Sciatic nerve (tissue), 2 donors: ENCODE measurements at regions not wholly inside any gene's neighbourhood (a gene's known extent, or its start where the extent isn't known, plus 50 kb on each side); places are given as distances from the start of the nearest gene placed in this dataset.

Source experiments
- ATAC-seq: fragments of 200-7000 bp; cut with Tn5 transposase; one replicate; pipeline ENCODE4 v1.9.1; 2020; ENCODE audit warnings: mild to moderate bottlenecking, moderate library complexity
- DNase-seq: peaks from one replicate; pipeline ENCODE4 v3.0.0-alpha.2; 2020; ENCODE audit warnings: low spot score
- intact Hi-C: fragments of 100-400 bp; cut with DNase I; formaldehyde crosslinking; loops from one replicate; pipeline ENCODE4 v1.14.2; 2022
- donor health status: DM: no; HTN: no; CAD: no.
- donor health status: DM: no; HTN: no; CAD: no.

DNA sequence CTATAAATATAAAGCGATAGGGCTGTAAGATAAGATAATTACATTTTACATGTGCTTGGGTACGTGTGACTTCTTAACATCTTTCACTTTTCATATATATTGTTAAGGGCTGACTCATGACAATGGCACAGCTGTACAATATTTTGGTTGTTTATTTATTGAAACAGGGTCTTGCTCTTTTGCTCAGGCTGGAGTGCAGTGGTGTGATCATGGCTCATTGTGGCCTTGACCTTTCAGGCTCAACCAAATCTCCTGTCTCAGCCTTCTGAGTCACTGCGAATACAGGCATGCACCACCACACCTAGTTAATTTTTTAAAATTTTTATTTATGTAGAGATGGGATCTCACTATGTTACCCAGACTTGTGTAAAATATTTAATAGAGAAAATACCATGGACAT, 2532.4 kb upstream of the PCDH20 start:
- DNase-seq (no peak), ATAC-seq (no peak)
- intact Hi-C loops = no loop called here

DNA sequence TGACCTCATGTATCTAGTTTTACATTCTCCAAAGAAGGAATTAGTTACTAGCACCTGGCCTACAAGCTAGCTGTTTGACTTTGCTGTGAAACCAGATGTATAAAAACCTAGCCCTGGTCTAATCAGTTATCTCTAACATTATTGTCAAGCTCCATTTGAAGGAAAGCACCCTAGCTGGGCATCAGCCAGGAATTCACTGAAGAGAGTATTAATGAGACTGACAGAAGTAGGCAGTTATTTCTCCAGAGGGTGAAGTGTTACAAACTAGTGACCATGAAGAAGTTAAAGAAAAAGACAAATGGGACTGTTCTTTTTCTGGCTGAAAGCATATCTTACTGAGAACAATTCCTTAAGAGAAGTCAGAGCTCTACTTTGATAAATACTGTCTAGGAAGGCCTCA, 2529.3 kb upstream of the PCDH20 start:
- intact Hi-C loops = no loop called here
- DNase-seq = no peak
- ATAC-seq = no peak

DNA sequence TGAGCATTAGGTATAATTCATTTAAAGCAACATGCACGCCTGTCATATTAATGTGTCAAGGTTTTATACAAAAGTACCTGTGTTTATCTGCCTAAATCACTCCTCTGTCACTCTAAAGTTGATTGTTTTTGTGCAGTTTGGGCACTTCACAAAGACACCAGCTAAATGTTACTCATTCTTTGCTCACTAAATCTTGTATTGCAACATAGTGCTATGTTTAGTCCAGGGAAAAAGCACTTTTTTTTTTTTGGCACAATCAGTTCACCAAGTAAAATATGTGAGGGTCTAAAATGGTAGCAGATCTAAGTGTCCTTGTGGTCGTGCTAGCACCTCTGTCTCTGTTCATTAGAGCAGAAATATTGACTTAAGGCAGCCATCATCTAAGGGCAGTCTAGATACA, 2526.7 kb upstream of the PCDH20 start:
- no peak for ATAC-seq
- no peak for DNase-seq
- intact Hi-C loops = no loop called here

DNA sequence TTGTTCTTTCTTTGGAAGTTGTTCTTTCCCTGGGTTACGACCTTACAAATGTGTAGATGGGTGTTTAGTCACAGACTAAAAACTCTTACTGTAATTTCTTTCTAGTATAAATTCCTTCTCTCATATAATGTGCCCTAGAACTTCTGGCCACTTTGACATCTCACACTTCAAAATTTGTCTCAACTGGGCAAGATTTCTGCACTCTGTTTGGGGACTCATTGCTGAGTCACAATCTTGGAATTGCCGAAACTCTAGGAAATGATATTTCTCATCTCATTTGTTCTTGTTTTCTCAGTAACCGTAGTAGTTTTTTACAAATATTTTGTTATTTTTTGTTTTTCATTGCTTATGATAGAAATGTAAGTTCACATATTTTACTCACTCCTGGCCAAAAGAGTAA, 2523.2 kb upstream of the PCDH20 start:
- no peak for ATAC-seq
- intact Hi-C loops = no loop called here
- DNase-seq = no peak

DNA sequence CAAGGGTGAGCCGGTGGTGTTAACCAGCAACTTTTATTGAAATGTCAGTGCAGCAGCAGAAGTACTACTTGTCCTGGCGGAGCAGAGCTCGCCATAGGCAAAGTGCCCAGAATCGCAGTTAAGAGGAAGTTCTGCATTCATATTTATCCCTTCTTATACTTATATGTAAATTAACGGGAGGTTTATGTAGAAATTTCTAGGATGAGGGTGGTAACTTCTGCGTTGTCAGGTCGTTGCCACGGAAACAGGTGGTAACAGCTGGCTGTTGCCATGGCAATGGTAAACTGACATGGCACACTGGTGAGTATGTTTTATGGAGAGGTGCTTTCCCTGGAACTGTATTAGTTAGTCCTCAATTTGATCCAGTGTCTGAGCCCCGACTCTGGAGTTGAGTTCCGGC, 2494.9 kb upstream of the PCDH20 start:
- intact Hi-C loops = no loop called here
- no peak for DNase-seq
- ATAC-seq = no peak

DNA sequence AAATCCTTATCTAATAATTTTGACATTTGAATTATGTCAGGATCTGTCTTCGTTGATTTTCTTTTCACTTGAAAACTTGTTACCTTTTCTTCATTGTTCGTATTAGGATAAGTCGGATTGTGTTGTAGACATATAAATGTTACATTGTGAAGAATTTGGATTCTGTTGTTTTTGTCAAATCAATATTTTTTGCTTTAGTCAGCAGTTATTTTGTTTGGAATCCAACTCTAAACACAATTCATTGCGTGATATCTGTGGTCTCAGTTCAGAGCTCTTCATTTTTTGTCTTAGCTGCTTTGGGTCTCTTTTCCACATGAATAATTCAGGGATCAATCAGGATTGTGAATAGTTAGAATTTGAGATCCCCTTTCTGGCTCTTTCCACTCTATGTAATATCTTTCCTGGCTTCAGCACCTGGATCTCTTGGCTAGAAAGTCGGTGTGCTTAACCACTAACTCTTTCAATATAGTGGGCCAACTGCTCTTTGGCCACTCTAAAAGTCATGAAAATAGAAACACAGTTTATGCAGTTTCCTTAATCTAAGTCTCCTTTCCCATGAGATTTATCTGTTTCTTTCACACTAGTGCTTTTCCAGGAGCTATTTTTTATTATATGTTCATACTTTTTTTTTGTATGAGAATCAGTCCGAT, 2494.2 kb upstream of the PCDH20 start:
- ATAC-seq (no peak), DNase-seq (no peak)
- intact Hi-C loops = no loop called here

DNA sequence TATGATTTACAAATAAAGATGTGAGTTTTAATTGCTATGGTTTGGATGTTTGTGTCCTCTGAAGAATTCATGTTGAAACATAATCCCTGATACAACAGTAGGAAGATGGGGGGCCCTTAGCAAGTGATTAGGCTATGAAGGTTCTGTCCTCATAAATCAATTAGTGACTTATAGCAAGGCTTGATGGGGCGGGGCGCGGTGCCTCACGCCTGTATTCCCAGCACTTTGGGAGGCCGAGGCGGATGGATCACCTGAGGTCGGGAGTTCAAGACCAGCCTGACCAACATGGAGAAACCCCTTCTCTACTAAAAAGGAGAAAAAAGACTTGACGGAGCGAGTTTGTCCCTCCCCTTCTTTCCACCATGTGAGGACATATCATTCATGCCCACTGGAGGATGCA, 2486.5 kb upstream of the PCDH20 start:
- no peak for DNase-seq
- intact Hi-C loops = no loop called here

DNA sequence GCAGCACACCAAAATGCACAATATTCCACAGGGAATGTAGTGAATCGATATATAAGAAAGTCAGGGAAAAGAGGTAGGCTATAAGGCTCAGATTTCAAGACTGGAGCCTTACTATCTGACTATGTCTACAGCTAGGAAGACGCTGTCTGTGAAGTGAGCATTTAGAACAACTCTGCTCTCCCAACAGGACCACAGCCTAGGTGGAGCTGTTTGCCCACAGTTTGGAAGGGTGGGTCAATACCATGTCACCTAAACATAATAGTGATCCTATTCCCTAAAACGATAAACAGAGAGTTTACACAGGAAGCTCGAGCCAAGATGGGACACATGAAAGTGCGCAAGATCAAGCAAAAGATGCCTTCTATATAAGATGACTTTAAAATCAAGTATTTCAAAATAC, 2486.0 kb upstream of the PCDH20 start:
- ATAC-seq = no peak
- no peak for DNase-seq
- intact Hi-C loops = no loop called here

More for the DNA sequence above, 2486.5 kb upstream of the PCDH20 start:
- ATAC-seq = no peak

DNA sequence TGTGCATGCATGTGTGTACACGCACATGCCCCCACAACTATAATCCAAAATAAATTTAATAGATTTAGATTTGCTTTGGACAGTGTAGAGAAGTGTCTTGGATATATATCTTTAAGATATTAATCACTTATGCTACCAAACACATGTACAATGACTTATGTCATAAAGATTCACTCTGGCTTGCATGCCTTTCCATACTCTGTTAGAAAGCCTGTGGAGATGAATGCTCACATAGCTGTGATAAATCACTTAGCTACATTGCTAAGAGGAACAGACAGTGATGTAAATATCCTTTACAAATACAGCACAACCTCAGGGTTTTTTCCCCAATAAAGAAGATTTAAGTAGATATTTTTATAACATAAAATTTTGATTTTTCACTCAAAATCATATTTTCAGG, 2484.8 kb upstream of the PCDH20 start:
- ATAC-seq (no peak), DNase-seq (no peak)
- intact Hi-C loops = no loop called here

DNA sequence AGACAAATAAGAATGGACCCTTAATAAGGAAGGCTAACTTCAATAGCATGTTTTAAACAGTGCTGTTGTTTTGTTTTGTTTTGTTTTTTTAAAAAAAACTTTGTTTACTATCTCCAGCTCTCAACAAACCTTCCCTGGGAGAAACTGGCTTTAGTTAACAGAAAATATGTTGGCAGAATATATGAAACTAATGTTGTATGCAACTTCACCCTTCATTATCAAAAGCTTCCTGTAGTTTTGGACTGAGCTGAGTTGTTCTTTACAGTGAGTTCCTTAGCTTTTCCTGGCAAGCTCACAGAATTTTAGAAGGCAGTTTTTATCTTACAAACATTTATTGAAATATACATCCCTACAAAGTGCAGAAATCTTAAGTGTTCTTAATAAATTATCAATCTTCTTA, 2480.7 kb upstream of the PCDH20 start:
- no peak for ATAC-seq
- no peak for DNase-seq
- intact Hi-C loops = no loop called here

DNA sequence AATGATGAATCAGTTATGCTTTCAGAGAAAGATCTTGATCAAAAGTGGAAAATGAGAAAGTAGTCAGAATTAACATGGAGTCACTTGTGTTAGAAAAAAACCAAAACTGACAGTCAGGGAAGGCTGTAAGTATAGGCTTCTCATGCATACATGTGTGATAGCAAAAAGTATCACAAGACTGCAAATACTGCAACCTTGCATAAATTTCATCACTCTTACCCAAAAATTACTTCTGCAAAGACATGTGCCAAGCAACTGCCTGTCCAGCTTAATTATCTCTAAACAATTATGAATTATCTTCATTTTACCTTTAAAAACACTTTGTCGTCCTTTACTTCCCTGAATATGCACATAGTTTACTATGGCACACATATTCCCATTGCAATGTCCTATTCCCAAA, 2466.4 kb upstream of the PCDH20 start:
- intact Hi-C loops = no loop called here
- ATAC-seq (no peak), DNase-seq (no peak)

DNA sequence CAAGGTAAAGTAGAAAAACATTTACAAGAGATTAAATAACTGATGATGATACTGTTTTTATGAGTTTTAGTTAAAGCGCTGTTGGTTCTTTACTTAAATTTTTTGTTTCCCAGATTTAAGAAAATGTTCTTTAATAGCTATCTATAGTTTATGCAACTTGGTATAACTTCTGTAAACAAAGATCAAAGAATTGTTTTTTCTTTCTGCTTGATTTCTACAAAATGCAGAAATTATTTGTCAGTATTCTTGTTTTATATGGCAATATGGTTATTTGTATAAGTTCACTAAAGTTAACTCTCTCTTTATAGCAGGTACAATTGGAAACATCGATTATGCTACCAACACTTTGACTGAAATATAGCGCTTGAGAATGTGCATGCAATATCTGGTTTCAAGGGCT, 2465.1 kb upstream of the PCDH20 start:
- DNase-seq (no peak), ATAC-seq (no peak)
- intact Hi-C loops = no loop called here

DNA sequence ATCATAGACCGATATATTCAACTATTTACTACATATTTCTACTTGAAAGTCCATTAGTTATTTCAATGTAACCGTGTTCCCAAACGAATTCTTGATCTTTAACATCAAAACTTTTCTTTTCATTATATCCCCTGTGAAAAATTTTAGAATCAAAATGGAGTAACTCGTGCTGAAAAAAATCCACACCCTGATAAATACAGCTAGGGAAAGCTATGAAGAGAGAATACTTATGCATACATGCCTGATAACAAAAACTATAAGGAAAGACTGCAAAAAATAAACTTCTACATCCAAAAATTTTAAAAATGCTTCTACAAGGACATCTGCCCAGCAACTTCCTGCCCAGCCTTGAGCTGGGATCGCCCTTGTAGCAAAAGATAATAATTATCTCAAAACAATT, 2458.3 kb upstream of the PCDH20 start:
- DNase-seq (no peak), ATAC-seq (no peak)
- intact Hi-C loops = no loop called here

DNA sequence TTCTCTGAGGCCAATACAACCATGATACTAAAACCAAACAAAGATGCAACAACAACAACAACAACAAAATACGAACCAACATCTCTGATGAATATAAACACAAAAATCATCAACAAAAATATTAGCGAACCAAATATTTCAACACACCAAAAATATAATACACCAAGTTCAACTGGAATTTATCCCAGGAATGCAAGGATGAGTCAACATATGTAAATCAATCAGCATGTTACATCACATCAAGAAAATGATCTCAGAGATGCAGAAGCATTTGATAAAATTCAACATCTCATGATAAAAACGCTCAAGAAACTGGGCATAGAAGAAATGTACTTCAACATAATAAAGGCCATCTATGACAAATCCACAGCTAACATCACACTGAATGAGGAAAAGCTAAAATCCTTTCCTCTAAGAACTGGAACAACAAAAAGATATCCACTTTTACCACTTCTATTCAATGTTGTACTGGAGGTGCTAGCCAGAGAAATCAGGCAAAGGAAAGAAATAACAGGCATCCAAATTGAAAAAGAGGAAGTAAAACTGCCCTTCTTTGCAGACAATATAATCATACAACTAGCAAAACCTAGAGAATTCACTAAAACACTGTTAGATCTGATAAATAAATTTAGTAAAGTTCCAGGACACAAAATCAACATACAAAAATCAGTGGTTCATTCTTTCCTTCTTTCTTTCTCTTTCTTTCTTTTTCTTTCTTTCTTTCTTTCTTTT, 2448.7 kb upstream of the PCDH20 start:
- ATAC-seq (no peak), DNase-seq (no peak)
- intact Hi-C loops = no loop called here

DNA sequence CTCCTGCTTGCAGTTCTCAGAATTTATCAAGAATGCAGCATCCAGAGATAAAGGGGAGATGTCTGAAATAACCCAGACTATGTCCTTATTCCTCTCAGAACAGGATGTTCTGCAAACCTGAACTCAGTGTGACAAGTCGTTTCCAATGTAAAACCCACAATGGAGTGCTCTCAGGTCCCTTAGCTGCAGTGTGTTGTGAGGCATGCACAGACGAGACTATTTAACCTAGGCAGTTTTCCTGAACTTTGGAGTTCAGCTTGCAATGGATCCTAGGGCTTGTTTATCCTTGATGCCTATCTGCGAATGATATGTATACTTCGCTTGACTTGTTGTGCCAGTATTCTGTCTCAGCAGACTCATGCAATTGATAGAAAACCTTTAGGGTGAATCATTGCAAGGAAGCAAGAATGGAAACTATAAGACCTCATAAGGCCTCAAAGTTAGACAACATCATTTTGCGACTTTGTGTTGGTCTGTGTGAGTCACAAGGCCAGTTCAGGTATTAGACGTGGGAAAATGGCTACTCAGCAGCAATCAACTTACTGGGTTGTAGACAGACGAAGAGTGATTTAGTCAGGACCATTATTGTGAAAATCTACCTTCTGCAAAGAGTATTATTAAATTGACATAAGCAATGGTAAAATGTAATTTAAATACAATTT, 2439.9 kb upstream of the PCDH20 start:
- DNase-seq (no peak), ATAC-seq (no peak)
- intact Hi-C loops = no loop called here

DNA sequence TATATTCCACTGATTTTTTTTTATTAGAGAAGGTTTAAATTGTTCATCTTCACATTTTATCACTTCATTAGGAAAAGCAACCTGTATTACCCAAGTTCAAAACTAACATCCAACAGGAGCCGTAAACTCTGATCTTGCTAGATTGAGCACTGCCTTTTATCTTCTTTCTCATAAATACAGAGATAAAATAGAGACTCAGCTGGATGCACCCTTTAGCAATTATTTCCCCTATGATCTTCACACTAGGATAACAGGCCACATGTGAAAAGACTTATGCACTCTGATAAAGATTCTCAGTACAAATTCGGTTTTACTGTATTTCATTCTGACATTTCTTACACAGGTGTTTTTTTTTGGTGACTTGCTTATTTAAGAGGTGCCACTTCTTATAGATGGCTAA, 2438.2 kb upstream of the PCDH20 start:
- ATAC-seq (no peak), DNase-seq (no peak)
- intact Hi-C loops = no loop called here

DNA sequence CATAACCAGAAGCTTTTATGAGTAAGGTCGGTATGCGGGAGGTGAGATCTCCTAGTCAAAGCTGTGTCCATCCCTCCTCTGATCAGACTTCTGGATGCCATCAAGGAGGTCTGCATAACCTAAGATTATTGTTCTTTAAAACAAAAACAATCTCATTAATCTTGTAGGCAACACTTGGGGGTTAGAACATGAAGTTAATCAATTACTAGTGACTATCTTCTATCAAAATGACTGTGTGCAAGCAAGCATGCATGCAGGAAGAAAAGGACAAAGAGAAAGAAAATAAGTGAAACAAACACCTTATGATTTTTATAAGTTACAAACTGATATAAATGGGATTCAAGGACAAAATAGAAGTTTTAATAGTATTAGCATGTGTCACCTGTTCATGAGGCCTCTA, 2435.9 kb upstream of the PCDH20 start:
- ATAC-seq (no peak), DNase-seq (no peak)
- intact Hi-C loops = no loop called here

DNA sequence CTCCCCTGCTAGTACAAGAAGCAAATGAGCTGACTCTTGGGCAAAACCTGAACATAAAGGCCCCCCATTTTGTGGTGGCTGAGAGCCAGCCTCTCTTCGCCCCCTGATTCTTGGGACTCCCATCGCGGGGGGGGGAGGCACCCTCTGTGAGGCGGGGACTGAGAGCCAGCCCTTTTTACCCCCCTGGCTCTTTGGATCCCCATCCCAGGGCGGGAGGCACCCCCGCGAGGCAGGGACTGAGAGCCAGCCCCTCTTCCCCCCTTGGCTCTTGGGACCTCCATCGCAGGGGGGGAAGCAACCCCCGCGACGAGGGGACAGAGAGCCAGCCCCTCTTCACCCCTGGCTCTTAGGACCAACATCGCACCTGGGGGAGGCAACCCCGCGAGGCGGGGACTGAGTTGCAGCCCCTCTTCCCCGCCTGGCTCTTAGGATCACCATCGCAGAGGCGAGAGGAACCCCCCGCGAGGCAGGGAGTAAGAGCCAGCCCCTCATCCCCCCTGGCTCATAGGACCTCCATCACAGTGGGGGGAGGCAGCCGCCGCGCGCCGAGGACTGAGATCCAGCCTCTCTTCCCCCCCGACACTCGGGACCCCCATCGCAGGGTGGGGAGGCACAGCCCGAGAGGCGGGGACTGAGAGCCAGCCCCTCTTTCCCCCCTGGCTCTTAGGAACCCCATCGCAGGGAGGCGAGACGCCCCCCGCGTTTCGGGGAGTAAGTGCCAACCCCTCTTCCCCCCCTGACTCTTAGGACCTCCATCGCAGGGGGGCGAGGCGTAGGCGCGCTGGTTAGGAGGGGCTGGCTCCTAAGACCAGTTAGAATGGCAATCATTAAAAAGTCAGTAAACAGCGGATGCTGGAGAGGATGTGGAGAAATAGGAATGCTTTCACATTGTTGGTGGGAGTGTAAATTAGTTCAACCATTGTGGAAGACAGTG, 2428.4 kb upstream of the PCDH20 start:
- ATAC-seq (no peak), DNase-seq (no peak)
- intact Hi-C loops = no loop called here

DNA sequence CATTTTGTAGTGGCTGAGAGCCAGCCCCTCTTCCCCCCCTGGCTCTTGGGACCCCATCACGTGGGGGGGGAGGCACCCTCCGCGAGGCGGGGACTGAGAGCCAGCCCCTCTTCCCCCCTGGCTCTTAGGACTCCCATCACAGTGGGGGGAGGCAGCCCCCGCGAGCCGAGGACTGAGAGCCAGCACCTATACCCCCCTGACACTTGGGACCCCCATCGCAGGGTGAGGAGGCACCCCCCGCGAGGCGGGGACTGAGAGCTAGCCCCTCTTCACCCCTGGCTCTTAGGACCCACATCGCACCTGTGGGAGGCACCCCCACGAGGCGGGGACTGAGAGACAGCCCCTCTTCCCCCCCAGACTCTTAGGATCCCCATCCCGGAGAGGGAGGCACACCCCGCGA, 2426.5 kb upstream of the PCDH20 start:
- intact Hi-C loops = no loop called here
- DNase-seq = no peak
- ATAC-seq = no peak
